ENCODE measurements at regions not wholly inside any gene's neighbourhood (a gene's known extent, or its start where the extent isn't known, plus 50 kb on each side); places are given as distances from the start of the nearest gene placed in this dataset.

DNA sequence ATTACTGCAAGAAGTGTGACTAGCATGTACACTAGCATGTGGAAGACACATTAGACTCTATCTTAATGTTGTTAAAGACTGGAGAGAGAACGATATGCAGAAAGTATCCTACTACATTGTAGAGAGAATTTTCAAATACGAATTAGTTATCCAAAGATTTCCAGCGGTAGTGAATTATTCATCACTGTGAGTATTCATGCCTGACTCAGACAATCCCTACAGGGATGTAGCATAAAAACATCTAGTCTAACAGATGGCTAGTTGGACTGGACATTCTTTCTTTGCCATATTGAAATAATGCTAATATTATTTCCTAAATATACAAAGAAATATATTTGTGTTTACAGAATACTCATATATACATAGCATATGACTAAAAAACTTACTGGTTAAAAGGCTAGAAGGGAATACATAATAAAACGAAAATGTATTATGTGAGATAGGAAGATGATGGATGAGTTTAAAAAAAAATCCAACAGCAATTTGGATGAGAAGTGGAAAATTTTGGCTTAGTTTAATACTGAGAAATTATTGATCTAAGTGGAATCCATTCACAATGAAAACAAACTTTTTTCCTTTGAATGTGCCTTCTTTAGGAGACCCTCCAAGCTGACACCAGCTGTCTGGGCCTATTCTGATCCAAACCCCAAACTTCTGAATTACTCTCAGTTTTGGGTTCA, 580.7 kb downstream of the RFPL4B start:
- H3K27ac ChIP-seq = no peak overlapping the region
- TF ChIP-seq, protein P1, sequence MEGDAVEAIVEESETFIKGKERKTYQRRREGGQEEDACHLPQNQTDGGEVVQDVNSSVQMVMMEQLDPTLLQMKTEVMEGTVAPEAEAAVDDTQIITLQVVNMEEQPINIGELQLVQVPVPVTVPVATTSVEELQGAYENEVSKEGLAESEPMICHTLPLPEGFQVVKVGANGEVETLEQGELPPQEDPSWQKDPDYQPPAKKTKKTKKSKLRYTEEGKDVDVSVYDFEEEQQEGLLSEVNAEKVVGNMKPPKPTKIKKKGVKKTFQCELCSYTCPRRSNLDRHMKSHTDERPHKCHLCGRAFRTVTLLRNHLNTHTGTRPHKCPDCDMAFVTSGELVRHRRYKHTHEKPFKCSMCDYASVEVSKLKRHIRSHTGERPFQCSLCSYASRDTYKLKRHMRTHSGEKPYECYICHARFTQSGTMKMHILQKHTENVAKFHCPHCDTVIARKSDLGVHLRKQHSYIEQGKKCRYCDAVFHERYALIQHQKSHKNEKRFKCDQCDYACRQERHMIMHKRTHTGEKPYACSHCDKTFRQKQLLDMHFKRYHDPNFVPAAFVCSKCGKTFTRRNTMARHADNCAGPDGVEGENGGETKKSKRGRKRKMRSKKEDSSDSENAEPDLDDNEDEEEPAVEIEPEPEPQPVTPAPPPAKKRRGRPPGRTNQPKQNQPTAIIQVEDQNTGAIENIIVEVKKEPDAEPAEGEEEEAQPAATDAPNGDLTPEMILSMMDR (conservative IDR thresholded peaks at IDR 0.05) = no peak

DNA sequence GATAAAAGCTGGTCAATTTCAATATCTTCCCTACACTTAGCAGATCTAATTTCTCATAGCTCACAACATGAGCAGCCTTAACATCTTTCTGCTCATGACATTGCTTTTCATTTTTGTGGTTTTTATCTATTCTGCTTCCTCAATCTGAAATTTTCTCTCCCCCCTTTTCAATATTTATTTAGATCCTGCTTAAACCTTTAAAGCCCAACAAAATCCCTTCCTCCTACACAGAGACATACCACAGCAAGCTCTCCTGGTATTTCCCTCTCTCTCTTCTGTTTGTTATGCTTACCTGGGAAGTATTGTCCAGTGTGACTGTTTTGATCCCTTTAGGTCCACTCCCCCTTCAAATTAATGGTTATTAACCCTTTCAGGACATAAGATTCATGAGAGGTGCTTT, 582.5 kb downstream of the RFPL4B start:
- TF ChIP-seq, protein P1 (conservative IDR thresholded peaks at IDR 0.05) = no peak
- no peak overlapping the region for H3K27ac ChIP-seq

DNA sequence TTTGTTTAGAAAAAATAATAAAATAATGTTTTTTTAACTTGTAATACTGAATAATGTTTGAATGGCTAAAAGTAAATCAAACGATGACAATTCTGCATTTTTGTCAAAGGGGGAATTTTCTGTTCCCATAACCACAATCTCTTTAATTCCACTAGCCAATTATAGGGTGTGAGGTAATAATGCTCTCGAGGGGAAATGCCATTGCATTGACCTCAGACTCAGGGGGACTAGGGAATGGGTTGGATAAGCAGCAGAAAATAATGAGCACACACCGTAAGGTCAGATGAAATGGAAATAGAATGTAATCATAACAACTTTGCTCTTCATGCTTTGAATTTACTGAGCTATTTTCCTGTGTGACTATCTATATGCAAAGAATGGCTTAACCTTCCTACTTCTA, 584.7 kb downstream of the RFPL4B start:
- TF ChIP-seq, protein P1 (conservative IDR thresholded peaks at IDR 0.05) = no peak
- H3K27ac ChIP-seq = no peak overlapping the region

DNA sequence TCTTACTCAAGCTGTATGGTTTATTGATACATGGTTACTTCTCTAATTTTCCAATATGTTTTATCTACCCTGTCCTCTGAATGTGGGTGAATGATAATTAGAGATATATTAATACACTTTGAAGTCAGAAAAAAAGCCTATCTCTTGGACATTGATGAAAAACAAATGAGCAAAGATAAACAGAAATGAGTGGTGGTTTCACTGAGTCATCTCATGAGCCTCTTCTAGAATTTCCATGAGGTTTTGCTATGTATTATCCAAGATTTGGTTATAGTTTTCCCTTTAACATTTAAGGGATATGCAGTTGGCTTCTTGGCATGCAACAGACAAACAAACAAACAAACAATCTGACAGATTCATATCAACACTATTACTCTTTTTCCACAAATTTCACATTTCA, 586.8 kb downstream of the RFPL4B start:
- H3K27ac ChIP-seq = no peak overlapping the region
- TF ChIP-seq, protein P1 (conservative IDR thresholded peaks at IDR 0.05) = no peak

DNA sequence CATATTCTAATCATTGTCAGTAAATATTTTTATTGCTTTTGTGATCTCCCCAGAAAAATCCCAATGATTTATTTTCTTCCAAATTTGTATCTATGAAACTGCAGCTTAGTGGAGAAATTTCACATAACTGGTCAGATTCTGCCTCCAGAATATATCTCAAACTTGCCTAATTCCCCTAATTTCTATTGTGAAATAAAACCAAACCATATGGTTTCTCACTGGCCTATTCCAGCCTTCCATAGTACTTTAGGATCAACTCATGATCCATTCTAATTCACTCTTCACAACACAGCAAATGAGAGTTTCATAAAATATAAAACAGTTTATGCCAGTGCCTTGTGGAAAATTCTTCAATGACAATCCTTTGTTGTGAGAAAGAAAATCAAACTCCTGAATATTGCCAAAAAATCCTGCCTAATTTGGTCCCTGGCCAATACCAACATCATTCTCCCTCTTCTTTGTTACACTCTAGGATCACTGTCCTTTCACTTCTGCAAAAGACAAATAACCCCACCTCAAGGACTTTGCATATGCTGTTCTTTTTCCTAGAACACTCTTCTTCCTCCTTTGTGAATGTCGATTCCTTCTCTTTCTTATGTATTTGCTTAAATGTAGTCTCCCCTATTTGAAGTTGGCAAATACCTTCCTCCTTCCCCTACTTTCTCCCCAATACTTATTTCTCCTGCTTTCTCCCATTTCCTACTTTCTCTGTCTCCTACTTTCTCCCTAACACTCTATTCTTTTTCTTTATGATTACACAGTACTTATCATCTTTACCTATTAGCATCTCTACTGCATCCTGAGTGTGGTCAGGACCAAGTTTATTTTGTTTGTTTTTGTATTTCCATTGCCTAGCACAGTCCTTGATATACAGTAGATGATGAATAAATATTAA, 587.5 kb downstream of the RFPL4B start:
- TF ChIP-seq, protein P1 (conservative IDR thresholded peaks at IDR 0.05) = no peak
- H3K27ac ChIP-seq = no peak overlapping the region

DNA sequence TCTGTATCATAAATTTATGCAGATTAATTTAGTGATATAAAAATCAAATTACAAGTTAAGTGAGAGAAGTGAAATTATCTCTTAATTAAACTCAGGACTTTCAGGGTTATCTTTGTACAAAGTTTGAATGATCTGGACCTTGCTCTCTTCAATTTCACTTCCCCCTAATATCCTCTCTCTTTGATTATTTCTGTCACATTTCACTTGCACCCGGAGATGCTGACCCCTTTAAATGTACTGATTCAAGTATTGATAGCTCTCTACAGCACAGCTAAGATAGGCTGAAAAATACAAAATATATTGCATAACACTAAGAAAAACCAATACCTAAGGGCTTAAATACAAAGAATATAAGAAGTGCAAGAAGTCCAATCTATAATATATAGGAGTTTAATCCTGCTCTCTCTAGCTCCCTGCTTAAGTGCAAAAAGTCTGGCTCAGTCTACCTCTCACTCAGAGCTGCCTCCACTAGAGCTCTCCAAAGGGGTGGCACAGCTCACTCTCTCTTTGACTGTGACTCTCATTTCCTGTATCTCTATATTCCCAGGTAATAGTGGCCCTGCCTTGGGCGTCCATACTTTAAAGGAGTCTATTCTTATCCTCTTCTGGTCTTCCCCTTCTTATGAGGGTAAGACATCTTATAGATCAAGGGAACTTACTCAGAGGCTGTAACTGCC, 588.4 kb downstream of the RFPL4B start:
- H3K27ac ChIP-seq = 0 out of 2 replicates have a peak overlapping the region, but pooled peaks have one; percentile 16
- TF ChIP-seq, protein P1 (conservative IDR thresholded peaks at IDR 0.05) = no peak

DNA sequence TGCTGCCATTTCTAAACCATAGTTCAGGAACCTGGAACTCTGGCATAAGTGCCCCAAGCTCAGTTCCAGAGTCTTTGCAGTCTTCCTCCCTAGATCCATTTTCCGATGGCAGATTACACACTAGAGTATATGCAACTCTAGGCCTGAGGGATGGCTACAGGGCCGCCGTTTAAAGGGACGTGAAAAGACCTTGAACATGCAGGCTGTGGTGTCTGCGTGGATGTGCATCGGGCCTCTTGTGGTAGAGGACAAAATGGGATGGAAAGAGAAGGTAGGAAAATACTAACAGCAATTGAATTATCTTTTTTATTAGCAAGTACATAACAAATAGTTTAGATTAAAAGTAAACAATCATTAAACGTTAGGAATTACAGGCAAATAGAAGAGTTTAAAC, 588.9 kb downstream of the RFPL4B start:
- peak overlapping the region; percentile 16; the same call in 1 of the 2 replicates for H3K27ac ChIP-seq
- TF ChIP-seq, protein P1 (conservative IDR thresholded peaks at IDR 0.05) = no peak
